Astrocyte (in vitro differentiated cells and primary cell): ENCODE measurements at regions not wholly inside any gene's neighbourhood (a gene's known extent, or its start where the extent isn't known, plus 50 kb on each side); places are given as distances from the start of the nearest gene placed in this dataset.

Source experiments
- DNase-seq: peaks from one replicate; pipeline ENCODE4 v3.0.0-alpha.2; 2010; ENCODE audit warnings: low read depth
- FAIRE-seq: peaks from 2 replicates; lab custom pipeline; 2011; peaks lifted over from hg19 to GRCh38; lab: Jason Lieb, UNC
- H2AFZ ChIP-seq: 2 replicates; pipeline ENCODE4 v1.6.0; 2012; ENCODE audit warnings: low read depth, low read length, inconsistent platforms
- H3K27ac ChIP-seq: 2 replicates; pipeline ENCODE4 v1.5.1; 2011; ENCODE audit warnings: low read depth, low read length, inconsistent platforms
- H3K27me3 ChIP-seq: 2 replicates; pipeline ENCODE4 v1.6.0; 2011; ENCODE audit warnings: low read length, inconsistent platforms; ENCODE audit not compliant: insufficient read depth
- H3K36me3 ChIP-seq: 2 replicates; pipeline ENCODE4 v1.5.1; 2011; ENCODE audit warnings: low read length, inconsistent platforms; ENCODE audit not compliant: insufficient read depth
- H3K4me1 ChIP-seq: 2 replicates; pipeline ENCODE4 v1.5.1; 2011; ENCODE audit warnings: low read length, inconsistent platforms; ENCODE audit not compliant: insufficient read depth
- H3K4me2 ChIP-seq: 2 replicates; pipeline ENCODE4 v1.6.0; 2012; ENCODE audit warnings: low read length, inconsistent platforms
- H3K4me3 ChIP-seq: 2 replicates; pipeline ENCODE4 v1.5.1; 2011; ENCODE audit warnings: low read depth, mild to moderate bottlenecking, low read length, inconsistent platforms; ENCODE audit not compliant: insufficient read depth
- H3K79me2 ChIP-seq: 2 replicates; pipeline ENCODE4 v1.6.0; 2012; ENCODE audit warnings: mild to moderate bottlenecking, low read length, inconsistent platforms; ENCODE audit not compliant: insufficient read depth
- H3K9ac ChIP-seq: 2 replicates; pipeline ENCODE4 v1.6.0; 2012; ENCODE audit warnings: mild to moderate bottlenecking, low read length, inconsistent platforms
- H3K9me3 ChIP-seq: 2 replicates; pipeline ENCODE4 v1.5.1; 2012; ENCODE audit warnings: low read depth, mild to moderate bottlenecking, low read length, inconsistent platforms; ENCODE audit not compliant: insufficient read depth
- H4K20me1 ChIP-seq: 2 replicates; pipeline ENCODE4 v1.6.0; 2012; ENCODE audit warnings: low read length, inconsistent platforms; ENCODE audit not compliant: insufficient read depth
- H3K27ac Mint-ChIP-seq: one replicate; pipeline ENCODE4 v1.8.0; 2021; ENCODE audit warnings: mild to moderate bottlenecking, mixed read lengths; ENCODE audit not compliant: unreplicated experiment
- H3K27me3 Mint-ChIP-seq: one replicate; pipeline ENCODE4 v1.8.0; 2021; ENCODE audit warnings: low read depth, mixed read lengths; ENCODE audit not compliant: unreplicated experiment
- H3K36me3 Mint-ChIP-seq: one replicate; pipeline ENCODE4 v1.8.0; 2021; ENCODE audit warnings: low read depth, mixed read lengths; ENCODE audit not compliant: unreplicated experiment
- H3K4me1 Mint-ChIP-seq: one replicate; pipeline ENCODE4 v1.8.0; 2021; ENCODE audit warnings: low read depth, mixed read lengths; ENCODE audit not compliant: unreplicated experiment
- H3K4me3 Mint-ChIP-seq: one replicate; pipeline ENCODE4 v1.8.0; 2021; ENCODE audit warnings: mild to moderate bottlenecking, moderate library complexity, mixed read lengths; ENCODE audit not compliant: unreplicated experiment
- H3K9me3 Mint-ChIP-seq: one replicate; pipeline ENCODE4 v1.8.0; 2021; ENCODE audit warnings: mild to moderate bottlenecking, mixed read lengths; ENCODE audit not compliant: unreplicated experiment
- EZH2 ChIP-seq: IDR thresholded peaks from 2 replicates; pipeline ENCODE4 v1.6.1; 2012; ENCODE audit warnings: mild to moderate bottlenecking, low read length, inconsistent platforms; ENCODE audit not compliant: insufficient read depth
- TF ChIP-seq, protein P1 (sequence below): IDR thresholded peaks from 2 replicates; pipeline ENCODE4 v1.5.1; 2011; ENCODE audit warnings: low read depth, mild to moderate bottlenecking, inconsistent platforms, low read length, moderate library complexity; ENCODE audit not compliant: insufficient read depth

GRCh38 chr4:72828864-72829263, 240.7 kb downstream of the COX18 start:
- FAIRE-seq = no peak
- H3K36me3 Mint-ChIP-seq = peaks cover 3% of the 10 kb centered on the region

GRCh38 chr4:72827968-72828367, 241.5 kb downstream of the COX18 start:
- Histone ChIP-seq H3K9me3 (no peaks in the 10 kb centered on the region), H3K27me3 (no peaks in the 10 kb centered on the region), H3K4me1 (no peaks in the 10 kb centered on the region), H3K4me3 (no peak overlapping the region), H3K4me2 (no peak overlapping the region), H3K27ac (no peak overlapping the region), H4K20me1 (no peaks in the 10 kb centered on the region), H3K9ac (no peak overlapping the region), H2AFZ (no peak overlapping the region), H3K79me2 (no peaks in the 10 kb centered on the region), H3K36me3 (no peaks in the 10 kb centered on the region)
- no peak for TF ChIP-seq EZH2
- TF ChIP-seq, protein P1, sequence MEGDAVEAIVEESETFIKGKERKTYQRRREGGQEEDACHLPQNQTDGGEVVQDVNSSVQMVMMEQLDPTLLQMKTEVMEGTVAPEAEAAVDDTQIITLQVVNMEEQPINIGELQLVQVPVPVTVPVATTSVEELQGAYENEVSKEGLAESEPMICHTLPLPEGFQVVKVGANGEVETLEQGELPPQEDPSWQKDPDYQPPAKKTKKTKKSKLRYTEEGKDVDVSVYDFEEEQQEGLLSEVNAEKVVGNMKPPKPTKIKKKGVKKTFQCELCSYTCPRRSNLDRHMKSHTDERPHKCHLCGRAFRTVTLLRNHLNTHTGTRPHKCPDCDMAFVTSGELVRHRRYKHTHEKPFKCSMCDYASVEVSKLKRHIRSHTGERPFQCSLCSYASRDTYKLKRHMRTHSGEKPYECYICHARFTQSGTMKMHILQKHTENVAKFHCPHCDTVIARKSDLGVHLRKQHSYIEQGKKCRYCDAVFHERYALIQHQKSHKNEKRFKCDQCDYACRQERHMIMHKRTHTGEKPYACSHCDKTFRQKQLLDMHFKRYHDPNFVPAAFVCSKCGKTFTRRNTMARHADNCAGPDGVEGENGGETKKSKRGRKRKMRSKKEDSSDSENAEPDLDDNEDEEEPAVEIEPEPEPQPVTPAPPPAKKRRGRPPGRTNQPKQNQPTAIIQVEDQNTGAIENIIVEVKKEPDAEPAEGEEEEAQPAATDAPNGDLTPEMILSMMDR = no peak
- Mint-ChIP-seq H3K27me3 (no peaks in the 10 kb centered on the region), H3K36me3 (peaks cover 3% of the 10 kb centered on the region), H3K9me3 (no peaks in the 10 kb centered on the region), H3K4me1 (no peaks in the 10 kb centered on the region), H3K4me3 (no peak overlapping the region), H3K27ac (no peak overlapping the region)
- FAIRE-seq (no peak), DNase-seq (no peak)

More at GRCh38 chr4:72828864-72829263, 240.7 kb downstream of the COX18 start:
- Histone ChIP-seq H3K4me3 (no peak overlapping the region), H3K27ac (no peak overlapping the region), H3K79me2 (no peaks in the 10 kb centered on the region), H3K27me3 (no peaks in the 10 kb centered on the region), H2AFZ (no peak overlapping the region), H3K4me2 (no peak overlapping the region), H3K9me3 (no peaks in the 10 kb centered on the region), H3K9ac (no peak overlapping the region), H3K36me3 (no peaks in the 10 kb centered on the region), H3K4me1 (no peaks in the 10 kb centered on the region), H4K20me1 (no peaks in the 10 kb centered on the region)
- Mint-ChIP-seq H3K9me3 (no peaks in the 10 kb centered on the region), H3K4me3 (no peak overlapping the region), H3K27ac (no peak overlapping the region), H3K4me1 (no peaks in the 10 kb centered on the region), H3K27me3 (no peaks in the 10 kb centered on the region)
- no peak for TF ChIP-seq EZH2
- TF ChIP-seq, protein P1 = no peak
- DNase-seq = no peak

DNA sequence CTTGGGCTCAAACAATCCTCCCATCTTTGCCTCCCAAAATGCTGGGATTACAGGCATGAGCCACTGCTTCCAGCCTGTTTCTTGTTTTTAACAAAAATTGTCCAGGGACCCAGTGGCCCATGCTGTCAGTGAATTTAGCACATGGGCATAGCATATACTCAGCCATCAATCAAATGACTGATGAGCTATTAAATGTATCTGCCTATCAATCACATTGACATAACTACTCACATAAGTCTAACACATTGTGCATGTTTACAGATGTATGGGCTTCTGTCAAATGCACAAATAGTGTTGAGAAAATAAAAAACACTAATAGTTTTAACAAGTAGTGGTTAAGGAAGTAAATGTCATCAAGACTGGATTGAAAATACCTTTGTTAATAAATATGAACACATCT, 249.4 kb downstream of the COX18 start:
- Histone ChIP-seq H3K4me3 (no peak overlapping the region), H3K79me2 (no peaks in the 10 kb centered on the region), H3K4me1 (peaks cover 3% of the 10 kb centered on the region), H3K4me2 (no peak overlapping the region), H3K9me3 (no peaks in the 10 kb centered on the region), H2AFZ (no peak overlapping the region), H4K20me1 (no peaks in the 10 kb centered on the region), H3K36me3 (no peaks in the 10 kb centered on the region), H3K27me3 (no peaks in the 10 kb centered on the region), H3K27ac (no peak overlapping the region), H3K9ac (no peak overlapping the region)
- no peak for DNase-seq
- Mint-ChIP-seq H3K4me1 (peaks cover 5% of the 10 kb centered on the region), H3K4me3 (no peak overlapping the region), H3K27ac (no peak overlapping the region), H3K36me3 (peaks cover 3% of the 10 kb centered on the region), H3K27me3 (no peaks in the 10 kb centered on the region), H3K9me3 (no peaks in the 10 kb centered on the region)
- no peak for TF ChIP-seq EZH2
- TF ChIP-seq, protein P1 = no peak
- FAIRE-seq = no peak
